ENCODE measurements at regions not wholly inside any gene's neighbourhood (a gene's known extent, or its start where the extent isn't known, plus 50 kb on each side); places are given as distances from the start of the nearest gene placed in this dataset.

- TF ChIP-seq CTCF (IDR thresholded peaks at IDR 0.05; ENCODE audit: low read depth, low read length) (no peak), POLR2A (IDR thresholded peaks at IDR 0.05; ENCODE audit: extremely low read depth, insufficient read length) (no peak), MAX (IDR thresholded peaks at IDR 0.05; ENCODE audit: low read depth, low read length) (no peak), MYC (IDR thresholded peaks at IDR 0.05; ENCODE audit: low read depth, low read length) (no peak)
- H3K4me3 ChIP-seq (ENCODE audit: low read depth, low read length): no peak overlapping the region
- DNase-seq (ENCODE audit: low read depth): no peak
These were observed 62.8 kb upstream of the PRRC2C start for GRCh38 chr1:171422511-171422910.

- TF ChIP-seq MAX (IDR thresholded peaks at IDR 0.05; ENCODE audit: low read depth, low read length): no peak
- DNase-seq (ENCODE audit: low read depth): no peak
- no peak overlapping the region for H3K4me3 ChIP-seq (ENCODE audit: low read depth, low read length)
These were observed 60.8 kb upstream of the PRRC2C start for GRCh38 chr1:171424494-171424893.

- TF ChIP-seq MYC (IDR thresholded peaks at IDR 0.05; ENCODE audit: low read depth, low read length): no peak
- no peak for TF ChIP-seq CTCF (IDR thresholded peaks at IDR 0.05; ENCODE audit: low read depth, low read length)
- H3K4me3 ChIP-seq (ENCODE audit: low read depth, low read length): no peak overlapping the region
- DNase-seq (ENCODE audit: low read depth): no peak
These were observed 58.7 kb upstream of the PRRC2C start for GRCh38 chr1:171426645-171427044.

- DNase-seq (ENCODE audit: low read depth): no peak
- H3K4me3 ChIP-seq (ENCODE audit: low read depth, low read length): no peak overlapping the region
- no peak for TF ChIP-seq CTCF (IDR thresholded peaks at IDR 0.05; ENCODE audit: low read depth, low read length)
- no peak for TF ChIP-seq POLR2A (IDR thresholded peaks at IDR 0.05; ENCODE audit: extremely low read depth, insufficient read length)
- no peak for TF ChIP-seq MAX (IDR thresholded peaks at IDR 0.05; ENCODE audit: low read depth, low read length)
- no peak for TF ChIP-seq MYC (IDR thresholded peaks at IDR 0.05; ENCODE audit: low read depth, low read length)
These were observed 57.4 kb upstream of the PRRC2C start for GRCh38 chr1:171427852-171428471.

- peak; percentile 5 for DNase-seq (ENCODE audit: low read depth)
- TF ChIP-seq MYC (IDR thresholded peaks at IDR 0.05; ENCODE audit: low read depth, low read length): no peak
- TF ChIP-seq CTCF (IDR thresholded peaks at IDR 0.05; ENCODE audit: low read depth, low read length): no peak
- TF ChIP-seq POLR2A (IDR thresholded peaks at IDR 0.05; ENCODE audit: extremely low read depth, insufficient read length): no peak
- no peak for TF ChIP-seq MAX (IDR thresholded peaks at IDR 0.05; ENCODE audit: low read depth, low read length)
- no peak overlapping the region for H3K4me3 ChIP-seq (ENCODE audit: low read depth, low read length)
These were observed 56.2 kb upstream of the PRRC2C start for GRCh38 chr1:171429137-171429536.

- DNase-seq (ENCODE audit: low read depth): no peak
- TF ChIP-seq CTCF (IDR thresholded peaks at IDR 0.05; ENCODE audit: low read depth, low read length): no peak
- no peak overlapping the region for H3K4me3 ChIP-seq (ENCODE audit: low read depth, low read length)
These were observed 53.3 kb upstream of the PRRC2C start for GRCh38 chr1:171431994-171432393.
